ENCODE measurements at regions not wholly inside any gene's neighbourhood (a gene's known extent, or its start where the extent isn't known, plus 50 kb on each side); places are given as distances from the start of the nearest gene placed in this dataset.

DNA sequence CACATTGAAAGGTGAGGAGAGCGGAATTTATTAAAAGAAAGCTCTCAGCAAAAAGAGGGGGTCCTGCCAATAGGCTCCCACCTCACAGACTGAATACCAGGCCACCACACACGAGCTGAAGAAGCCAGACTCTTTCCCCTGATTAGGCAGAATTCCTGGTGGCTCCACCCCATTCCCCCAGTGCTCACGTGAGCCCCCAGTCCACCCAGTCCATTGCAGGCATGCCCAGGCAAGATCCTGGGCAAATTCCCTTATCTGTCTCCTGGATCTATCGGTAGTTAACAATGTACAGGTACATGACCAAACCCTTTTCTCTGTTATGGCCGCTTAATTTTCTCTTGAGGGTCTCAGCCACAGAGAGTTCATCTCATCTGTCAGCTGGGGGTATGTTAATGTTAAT lies 54.6 kb upstream of the BTG3 start:
- Mint-ChIP-seq H3K4me3 (no peak overlapping the region), H3K36me3 (no peaks in the 10 kb centered on the region), H3K9me3 (no peaks in the 10 kb centered on the region), H3K27me3 (peaks cover 19 to 21% of the 10 kb centered on the region in 2 donors), H3K4me1 (no peaks in the 10 kb centered on the region), H3K27ac (no peak overlapping the region)
- ATAC-seq (replicated peaks) = no peak
- no peak for DNase-seq

Measured in stimulated activated naive B cell treated with anti-CD40 and anti-IgM and Interleukin-4, amounts not matched to agents 10 μg/mL and 1 μg/mL and 100 μg/mL, for 72 hours (primary cell).